Activated CD8-positive, alpha-beta T cell treated with anti-CD3 and anti-CD28 coated beads for 36 hours (primary cell): ENCODE measurements at regions not wholly inside any gene's neighbourhood (a gene's known extent, or its start where the extent isn't known, plus 50 kb on each side); places are given as distances from the start of the nearest gene placed in this dataset.
"Not testable (repeated sequence)": the region's sequence is repeated elsewhere in the genome, so short reads cannot be mapped to it uniquely, and the experiment has no call there.

Experiments used
- ATAC-seq: fragments of 200-7000 bp; cut with Tn5 transposase; one replicate; pipeline ENCODE4 v1.10.0; 2021; ENCODE audit warnings: mild to moderate bottlenecking, moderate library complexity
- CTCF ChIA-PET: fragments of 350-600 bp; sonication (Branson Sonifier 250); formaldehyde crosslinking; loops from one replicate; lab custom pipeline; 2021; ENCODE audit warnings: antibody characterized with exemption; lab: Charles Lee
- POLR2A ChIA-PET: fragments of 350-600 bp; sonication (Branson Sonifier 250); formaldehyde crosslinking; loops from one replicate; lab custom pipeline; 2021; ENCODE audit warnings: antibody characterized with exemption; lab: Charles Lee
- DNase-seq: peaks from one replicate; pipeline ENCODE4 v3.0.0-alpha.2; 2020
- H3K27ac Mint-ChIP-seq: one replicate; pipeline ENCODE4 v1.8.0; 2021; ENCODE audit warnings: mild to moderate bottlenecking, mixed read lengths
- H3K27me3 Mint-ChIP-seq: one replicate; pipeline ENCODE4 v1.8.0; 2021; ENCODE audit warnings: mixed read lengths
- H3K36me3 Mint-ChIP-seq: one replicate; pipeline ENCODE4 v1.8.0; 2021; ENCODE audit warnings: low read depth, mixed read lengths
- H3K4me1 Mint-ChIP-seq: one replicate; pipeline ENCODE4 v1.8.0; 2021; ENCODE audit warnings: low read depth, mixed read lengths
- H3K4me3 Mint-ChIP-seq: one replicate; pipeline ENCODE4 v1.8.0; 2021; ENCODE audit warnings: mild to moderate bottlenecking, moderate library complexity, mixed read lengths
- H3K9me3 Mint-ChIP-seq: one replicate; pipeline ENCODE4 v1.8.0; 2021; ENCODE audit warnings: mixed read lengths
- CTCF ChIP-seq: fragments of 200-600 bp; IDR thresholded peaks from one replicate; pipeline ENCODE4 v1.8.0; 2022; ENCODE audit warnings: antibody characterized with exemption, mild to moderate bottlenecking
- intact Hi-C: fragments of 100-400 bp; cut with micrococcal nuclease; formaldehyde crosslinking; loops from one replicate; pipeline ENCODE4 v1.10.0; 2022

DNA sequence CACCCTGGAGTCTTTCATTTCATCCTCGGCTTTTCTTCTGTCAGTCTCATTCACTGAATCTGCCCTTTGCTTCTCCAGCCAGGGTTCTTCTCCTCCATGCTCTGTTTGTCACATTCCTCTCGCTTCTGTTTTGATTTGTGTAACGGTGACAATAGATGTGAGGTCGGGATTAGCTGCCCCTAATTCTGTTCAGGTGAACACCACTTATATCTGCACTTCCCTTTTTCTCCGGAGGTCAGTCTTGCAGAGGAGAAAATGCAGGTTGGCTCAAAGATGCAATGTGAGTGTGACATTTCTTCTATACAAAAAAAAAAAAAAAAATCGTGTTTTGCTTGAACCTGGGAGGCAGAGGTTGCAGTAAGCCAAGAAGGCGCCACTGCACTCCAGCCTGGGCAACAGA is 262.9 kb downstream of the ASMT start:
- H3K4me3 Mint-ChIP-seq = no peak overlapping the region
- POLR2A ChIA-PET = no interaction called here
- no peak for ATAC-seq

DNA sequence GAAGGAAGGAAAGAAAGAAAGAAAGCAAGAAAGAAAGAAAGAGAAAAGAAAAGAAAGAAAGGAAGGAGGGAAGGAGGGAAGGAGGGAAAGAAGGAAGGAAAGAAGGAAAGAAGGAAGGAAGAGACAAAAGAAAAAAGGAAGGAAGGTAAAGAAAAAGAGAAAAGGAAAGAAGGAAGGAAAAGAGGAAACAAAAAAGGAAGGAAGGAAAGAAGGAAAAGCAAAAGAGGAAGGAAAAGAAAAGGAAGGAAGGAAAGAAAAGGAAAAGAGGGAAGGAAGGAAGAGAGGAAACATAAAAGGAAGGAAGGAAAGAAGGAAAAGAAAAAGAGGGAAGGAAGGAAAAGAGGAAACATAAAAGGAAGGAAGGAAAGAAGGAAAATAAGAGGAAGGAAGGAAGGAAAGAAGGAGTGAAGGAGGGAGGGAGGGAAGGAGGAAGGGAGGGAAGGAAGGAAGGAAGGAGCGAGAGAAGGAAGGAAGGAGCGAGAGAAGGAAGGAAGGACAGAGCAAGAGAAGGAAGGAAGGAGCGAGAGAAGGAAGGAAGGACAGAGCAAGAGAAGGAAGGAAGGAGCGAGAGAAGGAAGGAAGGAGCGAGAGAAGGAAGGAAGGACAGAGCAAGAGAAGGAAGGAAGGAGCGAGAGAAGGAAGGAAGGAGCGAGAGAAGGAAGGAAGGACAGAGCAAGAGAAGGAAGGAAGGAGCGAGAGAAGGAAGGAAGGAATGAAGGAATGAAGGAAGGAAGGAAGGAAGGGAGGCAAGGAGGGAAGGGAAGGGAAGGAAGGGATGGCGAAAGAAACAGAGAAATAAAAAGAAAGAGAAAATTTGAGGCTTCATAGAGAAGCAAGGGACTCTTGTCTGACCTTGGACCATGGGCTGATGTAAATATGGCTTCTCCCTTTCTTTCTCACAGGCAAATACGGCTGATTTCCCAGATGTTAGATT is 266.3 kb downstream of the ASMT start:
- ATAC-seq, H3K4me1 Mint-ChIP-seq, intact Hi-C loops, H3K27me3 Mint-ChIP-seq, DNase-seq, POLR2A ChIA-PET, H3K36me3 Mint-ChIP-seq, H3K9me3 Mint-ChIP-seq, H3K4me3 Mint-ChIP-seq, H3K27ac Mint-ChIP-seq, CTCF ChIA-PET: not testable (repeated sequence)

More for the DNA sequence above, 262.9 kb downstream of the ASMT start:
- Mint-ChIP-seq H3K27me3 (peaks cover 6% of the 10 kb centered on the region), H3K9me3 (peaks cover 10% of the 10 kb centered on the region), H3K27ac (no peak overlapping the region), H3K4me1 (no peaks in the 10 kb centered on the region), H3K36me3 (no peaks in the 10 kb centered on the region)
- DNase-seq = no peak
- no peak for TF ChIP-seq CTCF
- intact Hi-C loops = no loop called here
- CTCF ChIA-PET = no interaction called here

DNA sequence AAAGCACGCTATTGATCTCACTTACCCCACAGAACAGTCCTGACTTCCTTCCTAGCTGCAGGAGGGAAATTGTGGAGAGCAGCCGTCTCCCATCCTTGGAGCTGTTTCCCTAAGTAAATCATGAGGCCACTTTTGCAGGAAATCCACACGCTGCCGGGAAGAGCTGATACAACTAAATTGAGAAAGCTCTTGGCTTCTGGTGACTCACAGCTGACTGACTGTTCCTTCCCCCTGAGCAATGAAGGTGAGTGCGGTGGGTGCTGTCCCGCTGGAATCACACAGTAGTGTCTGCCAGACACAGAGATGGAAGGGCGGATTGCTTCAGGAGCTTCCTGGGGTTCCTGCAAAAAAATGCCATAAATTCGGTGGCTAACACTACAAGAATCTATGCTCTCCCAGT is 268.9 kb downstream of the ASMT start:
- Mint-ChIP-seq H3K27me3 (peaks cover 6% of the 10 kb centered on the region), H3K36me3 (no peaks in the 10 kb centered on the region), H3K9me3 (peaks cover 7% of the 10 kb centered on the region), H3K4me3 (no peak overlapping the region), H3K27ac (no peak overlapping the region), H3K4me1 (no peaks in the 10 kb centered on the region)
- ChIA-PET POLR2A (no interaction called here), CTCF (no interaction called here)
- no peak for ATAC-seq
- TF ChIP-seq CTCF = no peak
- intact Hi-C loops = no loop called here
- no peak for DNase-seq

DNA sequence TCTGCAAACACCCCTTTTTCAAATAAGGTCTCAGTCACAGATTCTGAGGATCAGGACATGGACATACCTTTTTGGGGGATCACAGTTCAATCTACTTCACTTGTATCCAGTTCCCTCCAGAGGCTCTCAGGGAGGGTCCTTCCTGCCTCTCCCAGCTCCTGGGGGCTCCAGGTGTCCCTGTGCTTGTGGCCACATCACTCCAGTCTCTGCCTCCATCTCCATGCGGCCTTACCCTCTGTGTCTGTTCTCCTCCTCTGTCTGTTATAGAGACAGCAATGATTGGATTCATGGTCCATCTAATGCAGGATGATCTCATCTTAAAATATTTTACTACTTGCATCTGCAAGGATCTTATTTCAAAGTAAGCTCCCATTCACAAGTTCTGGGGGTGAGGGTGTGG is 269.6 kb downstream of the ASMT start:
- DNase-seq (no peak), ATAC-seq (no peak)
- Mint-ChIP-seq H3K27ac (no peak overlapping the region), H3K27me3 (peaks cover 6% of the 10 kb centered on the region), H3K36me3 (no peaks in the 10 kb centered on the region), H3K4me1 (no peaks in the 10 kb centered on the region), H3K4me3 (no peak overlapping the region), H3K9me3 (peaks cover 3% of the 10 kb centered on the region)
- intact Hi-C loops = no loop called here
- POLR2A ChIA-PET = no interaction called here
- CTCF ChIA-PET = no interaction called here
- no peak for TF ChIP-seq CTCF

GRCh38 chrX:1885116-1885515 is 270.3 kb downstream of the ASMT start:
- intact Hi-C loops = no loop called here
- Mint-ChIP-seq H3K4me3 (no peak overlapping the region), H3K27ac (no peak overlapping the region), H3K4me1 (no peaks in the 10 kb centered on the region), H3K27me3 (peaks cover 6% of the 10 kb centered on the region), H3K36me3 (no peaks in the 10 kb centered on the region), H3K9me3 (no peaks in the 10 kb centered on the region)
- TF ChIP-seq CTCF = no peak
- ATAC-seq (no peak), DNase-seq (no peak)
- ChIA-PET CTCF (no interaction called here), POLR2A (no interaction called here)

DNA sequence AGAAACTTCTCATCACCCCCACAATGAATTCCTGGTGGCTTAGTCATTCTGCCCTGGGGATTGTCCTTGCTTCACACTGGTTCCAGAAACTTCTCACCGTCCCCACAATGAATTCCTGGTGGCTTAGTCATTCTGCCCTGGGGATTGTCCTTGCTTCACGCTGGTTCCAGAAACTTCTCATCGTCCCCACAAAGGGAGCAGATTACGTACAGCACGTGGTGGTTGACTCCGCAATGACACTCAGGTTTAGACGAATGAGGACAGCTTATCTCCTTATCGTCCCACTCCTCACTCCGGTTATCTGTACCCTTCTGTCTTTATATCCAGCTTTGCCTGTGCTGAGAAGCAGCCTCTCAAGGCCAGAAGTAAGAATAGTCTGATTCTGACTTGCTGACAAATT is 273.4 kb downstream of the ASMT start:
- intact Hi-C loops, H3K4me3 Mint-ChIP-seq, H3K9me3 Mint-ChIP-seq, CTCF ChIA-PET, POLR2A ChIA-PET, H3K36me3 Mint-ChIP-seq, H3K27ac Mint-ChIP-seq, H3K4me1 Mint-ChIP-seq, DNase-seq, ATAC-seq, H3K27me3 Mint-ChIP-seq: not testable (repeated sequence)
